Epidermal melanocyte (primary cell): ENCODE measurements at regions not wholly inside any gene's neighbourhood (a gene's known extent, or its start where the extent isn't known, plus 50 kb on each side); places are given as distances from the start of the nearest gene placed in this dataset.
A peak's percentile ranks its signal among the peaks of the same experiment; 100 is the strongest.
"Not testable (repeated sequence)": the region's sequence is repeated elsewhere in the genome, so short reads cannot be mapped to it uniquely, and the experiment has no call there.

Source experiments
- DNase-seq: peaks from one replicate; pipeline ENCODE4 v3.0.0; 2011; ENCODE audit warnings: low spot score; ENCODE audit not compliant: insufficient read length

GRCh38 chr7:104956753-104957450 is 57.1 kb upstream of the KMT2E start:
- no peak for DNase-seq

DNA sequence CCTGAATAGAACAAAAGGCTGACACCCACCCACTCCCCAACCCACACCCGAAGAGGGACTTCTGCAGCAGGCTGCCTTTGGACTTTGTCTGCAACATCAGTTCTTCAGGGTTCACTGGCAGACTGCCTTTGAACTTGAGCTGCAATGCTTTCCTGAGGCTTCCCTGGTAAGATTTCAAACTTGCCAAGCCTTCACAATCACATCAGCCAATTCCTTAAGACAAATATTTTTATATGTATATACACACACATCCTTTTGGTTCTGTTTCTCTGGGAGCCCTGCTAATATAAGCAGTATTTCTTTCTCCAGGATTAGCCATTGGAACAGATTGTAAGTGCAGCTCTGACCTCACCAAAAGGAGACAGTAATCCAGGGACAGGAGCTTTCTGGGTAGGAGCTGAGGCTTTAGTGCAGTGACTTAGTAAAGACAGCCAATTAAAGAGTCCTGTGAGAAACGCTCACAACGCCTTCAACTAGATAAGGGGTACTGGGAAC is 55.6 kb upstream of the KMT2E start:
- no peak for DNase-seq

DNA sequence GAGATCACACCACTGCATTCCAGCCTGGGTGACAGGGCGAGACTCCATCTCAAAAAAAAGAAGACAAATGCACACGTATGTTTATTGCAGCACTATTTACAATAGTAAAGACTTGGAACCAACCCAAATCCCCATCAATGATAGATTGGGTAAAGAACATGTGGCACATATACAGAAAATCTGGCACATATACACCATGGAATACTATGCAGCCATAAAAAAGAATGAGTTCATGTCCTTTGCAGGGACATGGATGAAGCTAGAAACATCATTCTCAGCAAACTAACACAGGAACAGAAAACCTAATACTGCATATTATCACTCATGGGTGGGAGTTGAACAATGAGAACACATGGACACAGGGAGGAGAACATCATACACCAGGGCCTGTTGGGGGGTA is 54.5 kb upstream of the KMT2E start:
- DNase-seq: not testable (repeated sequence)

- peak; percentile 51 for DNase-seq
Observed at GRCh38 chr7:104960741-104961448, 53.1 kb upstream of the KMT2E start.

DNA sequence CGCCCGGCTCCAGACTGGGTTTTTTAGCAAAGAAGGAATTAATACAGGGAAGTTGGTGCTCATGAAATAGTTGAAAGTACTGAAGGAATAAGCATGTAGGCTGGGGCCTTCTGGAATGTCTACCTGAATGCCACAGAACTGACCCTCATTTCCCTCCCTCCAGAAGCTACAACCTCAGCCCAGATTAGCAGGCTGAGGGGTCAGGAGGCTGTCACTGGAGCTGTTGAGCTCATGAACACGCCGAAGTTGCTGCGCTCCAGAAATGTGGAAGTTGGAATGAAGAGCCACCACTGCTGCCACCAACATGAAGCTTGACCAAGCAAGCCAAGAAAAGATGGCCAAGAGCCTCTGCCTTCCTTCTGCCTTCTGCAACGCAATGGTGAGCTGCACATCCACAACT is 52.2 kb upstream of the KMT2E start:
- no peak for DNase-seq

DNA sequence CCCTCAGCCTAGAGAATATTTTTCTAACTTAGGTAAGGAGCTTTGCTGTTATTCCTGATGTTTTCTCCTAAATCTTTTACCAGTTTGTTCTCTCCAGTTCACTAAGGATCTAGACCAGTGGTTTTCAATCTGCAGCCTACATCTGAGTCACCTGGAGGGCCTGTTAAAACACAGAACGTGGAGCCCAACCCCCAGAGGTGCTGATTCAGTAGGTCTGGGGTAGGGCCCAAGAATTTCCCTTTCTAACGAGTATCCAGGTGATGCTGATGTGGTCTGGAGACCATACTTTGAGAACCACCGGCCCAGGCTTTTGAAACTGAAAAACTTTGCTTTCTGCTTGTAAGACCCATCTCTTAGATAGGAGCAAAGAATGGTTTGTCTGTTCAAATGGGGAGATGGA is 51.2 kb upstream of the KMT2E start:
- DNase-seq: no peak

DNA sequence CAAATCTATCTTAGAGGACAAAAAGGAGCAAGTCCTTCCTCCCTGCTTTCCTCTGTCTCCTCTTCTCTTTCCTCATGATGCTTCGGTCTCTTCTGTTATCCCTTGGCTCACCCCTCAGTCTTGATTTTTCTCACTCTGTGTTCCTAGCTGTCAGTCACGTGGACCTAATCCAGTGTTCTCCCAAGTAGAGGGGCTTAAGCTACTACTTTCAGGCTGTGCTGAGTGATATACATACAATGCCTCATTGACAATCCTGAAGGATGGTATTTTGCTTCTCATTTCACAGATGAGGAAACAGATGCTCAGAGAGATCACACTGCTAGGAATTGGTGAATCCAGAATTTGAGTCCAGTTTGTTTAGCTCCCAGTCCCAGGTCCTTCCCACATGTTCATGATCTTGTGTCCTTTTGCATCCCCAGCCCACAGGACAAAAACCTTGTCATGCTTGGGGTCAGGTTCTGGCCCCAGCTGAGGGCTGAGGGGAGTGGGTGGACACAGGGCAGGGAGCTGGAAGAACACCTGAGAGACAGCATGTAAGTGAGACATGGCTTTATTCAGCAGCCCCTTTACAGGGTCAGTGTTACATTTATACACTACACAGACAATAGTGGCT is 50.5 kb upstream of the KMT2E start:
- DNase-seq: no peak

DNA sequence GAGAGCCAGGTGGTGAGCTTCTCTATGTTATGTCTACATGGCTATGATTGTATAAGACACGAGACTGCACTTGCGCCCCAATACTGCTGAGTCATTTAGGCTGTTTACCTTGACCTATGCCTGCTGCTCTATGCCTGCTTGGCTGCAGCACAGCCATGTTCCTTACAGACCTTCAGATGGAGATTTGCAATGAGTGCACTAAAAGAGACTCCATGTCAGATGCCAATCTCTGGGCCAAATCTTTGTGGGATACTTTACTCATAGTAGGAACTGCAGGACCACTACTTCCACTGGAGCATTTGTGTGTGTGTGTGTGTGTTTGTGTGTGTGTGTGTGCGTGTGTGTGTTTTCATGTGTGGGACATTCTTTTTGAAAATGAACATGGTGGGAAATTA is 50.0 kb upstream of the KMT2E start:
- no peak for DNase-seq
